ENCODE measurements at regions not wholly inside any gene's neighbourhood (a gene's known extent, or its start where the extent isn't known, plus 50 kb on each side); places are given as distances from the start of the nearest gene placed in this dataset.

DNA sequence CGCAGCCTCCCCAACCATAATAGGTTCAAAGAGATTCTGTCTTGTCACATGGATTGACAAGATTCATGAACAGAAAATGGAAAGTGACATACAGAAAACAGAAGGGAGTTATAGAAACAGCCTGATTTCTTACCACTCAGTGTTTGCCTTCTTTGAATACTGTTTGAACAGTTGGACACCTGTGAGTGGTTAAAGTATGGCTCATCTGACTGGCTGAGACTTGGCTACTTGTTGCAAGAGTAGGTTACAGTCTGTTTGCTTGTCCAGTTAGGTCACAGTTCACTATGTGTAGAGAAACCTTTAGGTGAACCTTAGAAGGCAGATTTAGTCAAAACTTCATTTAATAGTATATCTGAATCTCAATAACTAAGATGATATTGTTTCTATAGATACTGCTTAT is 1003.9 kb upstream of the EPHA6 start:
- TF ChIP-seq EZH2 (IDR thresholded peaks at IDR 0.05; ENCODE audit: borderline replicate concordance, low read length), result no peak
- TF ChIP-seq, protein P1, sequence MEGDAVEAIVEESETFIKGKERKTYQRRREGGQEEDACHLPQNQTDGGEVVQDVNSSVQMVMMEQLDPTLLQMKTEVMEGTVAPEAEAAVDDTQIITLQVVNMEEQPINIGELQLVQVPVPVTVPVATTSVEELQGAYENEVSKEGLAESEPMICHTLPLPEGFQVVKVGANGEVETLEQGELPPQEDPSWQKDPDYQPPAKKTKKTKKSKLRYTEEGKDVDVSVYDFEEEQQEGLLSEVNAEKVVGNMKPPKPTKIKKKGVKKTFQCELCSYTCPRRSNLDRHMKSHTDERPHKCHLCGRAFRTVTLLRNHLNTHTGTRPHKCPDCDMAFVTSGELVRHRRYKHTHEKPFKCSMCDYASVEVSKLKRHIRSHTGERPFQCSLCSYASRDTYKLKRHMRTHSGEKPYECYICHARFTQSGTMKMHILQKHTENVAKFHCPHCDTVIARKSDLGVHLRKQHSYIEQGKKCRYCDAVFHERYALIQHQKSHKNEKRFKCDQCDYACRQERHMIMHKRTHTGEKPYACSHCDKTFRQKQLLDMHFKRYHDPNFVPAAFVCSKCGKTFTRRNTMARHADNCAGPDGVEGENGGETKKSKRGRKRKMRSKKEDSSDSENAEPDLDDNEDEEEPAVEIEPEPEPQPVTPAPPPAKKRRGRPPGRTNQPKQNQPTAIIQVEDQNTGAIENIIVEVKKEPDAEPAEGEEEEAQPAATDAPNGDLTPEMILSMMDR (IDR thresholded peaks at IDR 0.05; ENCODE audit: low read length), result no peak
